Heart right ventricle (tissue), 16 donors: ENCODE measurements at regions not wholly inside any gene's neighbourhood (a gene's known extent, or its start where the extent isn't known, plus 50 kb on each side); places are given as distances from the start of the nearest gene placed in this dataset.

Experiments used
- ATAC-seq, 8 donors: fragments of 200-7000 bp; cut with Tn5 transposase; one replicate each; pipeline ENCODE4 v1.9.1; 2020; ENCODE audit warnings: mild to moderate bottlenecking in 8 of 8, moderate library complexity in 8 of 8, moderate number of reproducible peaks in 1 of 8
- DNase-seq, 2 donors: peaks; one replicate each; pipeline ENCODE4 v3.0.0-alpha.2; 2020
- H3K27ac ChIP-seq, 10 donors: fragments of 200-600 bp; sonication (generic) in 2 of 10; one replicate each; pipeline versions ENCODE4 v1.5.0 to v1.8.0; 2020 to 2022; ENCODE audit warnings: mild to moderate bottlenecking in 3 of 10
- H3K27me3 ChIP-seq, 7 donors: fragments of 200-600 bp; one replicate each; pipeline ENCODE4 v1.8.0; 2021 to 2022; ENCODE audit warnings: mild to moderate bottlenecking in 2 of 7
- H3K36me3 ChIP-seq, 9 donors: fragments of 200-600 bp; sonication (generic) in 1 of 9; one replicate each; pipeline versions ENCODE4 v1.5.0 to v1.8.0; 2020 to 2022; ENCODE audit warnings: mild to moderate bottlenecking in 2 of 9
- H3K4me1 ChIP-seq, 9 donors: fragments of 200-600 bp; sonication (generic) in 1 of 9; one replicate each; pipeline versions ENCODE4 v1.5.0 to v1.8.0; 2020 to 2022; ENCODE audit warnings: mild to moderate bottlenecking in 4 of 9
- H3K4me3 ChIP-seq, 10 donors: fragments of 200-600 bp; sonication (generic) in 2 of 10; one replicate each; pipeline versions ENCODE4 v1.5.0 to v1.8.0; 2020 to 2022; ENCODE audit warnings: mild to moderate bottlenecking in 7 of 10, moderate library complexity in 2 of 10
- H3K9me3 ChIP-seq, 11 donors: fragments of 200-600 bp in 10 of 11; sonication (generic) in 2 of 11; one replicate each; pipeline versions ENCODE4 v1.5.0 to v1.8.0; 2013 to 2022; ENCODE audit warnings: mild to moderate bottlenecking in 2 of 11, control low read depth in 1 of 11, moderate library complexity in 1 of 11
- WGBS, 2 donors: extraction: QIAGEN DNeasy Blood & Tissue Kit; methylation state at CpG; one replicate each; pipeline ENCODE4 v1.1.7; 2013; ENCODE audit warnings: inconsistent platforms in 1 of 2; 5-methylcytosine and 5-hydroxymethylcytosine counted together
- intact Hi-C, 10 donors: fragments of 100-400 bp; cut with DNase I; formaldehyde crosslinking; loops; one replicate each; pipeline versions ENCODE4 v1.11.1 to v1.14.2; 2022
- TF ChIP-seq, protein P1 (sequence below), 9 donors: fragments of 200-600 bp; sonication (generic) in 2 of 9; IDR thresholded peaks; one replicate each; pipeline versions ENCODE4 v1.5.0 to v1.8.0; 2021 to 2022; ENCODE audit warnings: antibody characterized with exemption in 9 of 9, mild to moderate bottlenecking in 5 of 9, moderate library complexity in 1 of 9
- donor health status: Arrhythmogenic right ventricular cardiomyopathy.
- donor health status: ischemic (EF 13 %, LVEDD 7.1; RV severe dilation, severe dysfunction).
- donor health status: healthy with polysubstance abuse.
- donor health status: DM: no; HTN: yes; CAD: no.
- donor health status: DM: no; HTN: no; CAD: no.
- donor health status: ischemic (EF 25% LVEDD 6.9; RV normal size, moderate dysfunction).
- donor health status: ischemic (EF 25% LVEDD 5.7; RV mildly dilated, moderate dysfunction).
- donor health status: healthy.
- donor health status: DM: yes; HTN: yes; CAD: no.
- donor health status: Ischemic cardiomyopathy.
- donor health status: ischemic (EF 35%, LVEDD 5.7; RV mildly dilated, moderate dysfunction).
- donor health status: nonischemic (EF 11% LVEDD 7.7; RV severe dilation, severe dysfunction).
- donor health status: DM: yes; HTN: yes; CAD: no.
- donor health status: PGD.
- donor health status: ischemic (EF 29% LVEDD 5.4; RV normal size, mild dysfunction).
- donor health status: nonischemic (EF 23%, LVEDD 6.1; RV moderate dilation, normal function).

- 47 to 58% methylated on average over 2 of the region's 2 CpGs for WGBS, 2 donors
- intact Hi-C loops: no loop called here
- Histone ChIP-seq H3K27ac (no peak overlapping the region), H3K4me3 (no peak overlapping the region), H3K4me1 (no peaks in the 10 kb centered on the region), H3K36me3 (no peaks in the 10 kb centered on the region), H3K9me3 (no peaks in the 10 kb centered on the region), H3K27me3 (peaks cover 0 to 17% (median 0%) of the 10 kb centered on the region in 7 donors)
- ATAC-seq (peak in 1 of 8 donors; percentile 88), DNase-seq (no peak)
- TF ChIP-seq, protein P1, sequence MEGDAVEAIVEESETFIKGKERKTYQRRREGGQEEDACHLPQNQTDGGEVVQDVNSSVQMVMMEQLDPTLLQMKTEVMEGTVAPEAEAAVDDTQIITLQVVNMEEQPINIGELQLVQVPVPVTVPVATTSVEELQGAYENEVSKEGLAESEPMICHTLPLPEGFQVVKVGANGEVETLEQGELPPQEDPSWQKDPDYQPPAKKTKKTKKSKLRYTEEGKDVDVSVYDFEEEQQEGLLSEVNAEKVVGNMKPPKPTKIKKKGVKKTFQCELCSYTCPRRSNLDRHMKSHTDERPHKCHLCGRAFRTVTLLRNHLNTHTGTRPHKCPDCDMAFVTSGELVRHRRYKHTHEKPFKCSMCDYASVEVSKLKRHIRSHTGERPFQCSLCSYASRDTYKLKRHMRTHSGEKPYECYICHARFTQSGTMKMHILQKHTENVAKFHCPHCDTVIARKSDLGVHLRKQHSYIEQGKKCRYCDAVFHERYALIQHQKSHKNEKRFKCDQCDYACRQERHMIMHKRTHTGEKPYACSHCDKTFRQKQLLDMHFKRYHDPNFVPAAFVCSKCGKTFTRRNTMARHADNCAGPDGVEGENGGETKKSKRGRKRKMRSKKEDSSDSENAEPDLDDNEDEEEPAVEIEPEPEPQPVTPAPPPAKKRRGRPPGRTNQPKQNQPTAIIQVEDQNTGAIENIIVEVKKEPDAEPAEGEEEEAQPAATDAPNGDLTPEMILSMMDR (IDR thresholded peaks at IDR 0.05): no peak
Observed at GRCh38 chrX:34884817-34885216, 57.8 kb upstream of the FAM47B start.

GRCh38 chrX:34886011-34886410 lies 56.6 kb upstream of the FAM47B start:
- DNase-seq: no peak
- H3K27ac ChIP-seq: no peak overlapping the region
- intact Hi-C loops: no loop called here
- peaks cover 0 to 24% (median 0%) of the 10 kb centered on the region in 7 donors for H3K27me3 ChIP-seq
- H3K4me1 ChIP-seq: no peaks in the 10 kb centered on the region
- H3K4me3 ChIP-seq: no peak overlapping the region
- no peaks in the 10 kb centered on the region for H3K9me3 ChIP-seq
- ATAC-seq: no peak
- WGBS, 2 donors: 64% methylated on average over 1 of the region's 1 CpG
- TF ChIP-seq, protein P1 (IDR thresholded peaks at IDR 0.05): no peak
- H3K36me3 ChIP-seq: no peaks in the 10 kb centered on the region

DNA sequence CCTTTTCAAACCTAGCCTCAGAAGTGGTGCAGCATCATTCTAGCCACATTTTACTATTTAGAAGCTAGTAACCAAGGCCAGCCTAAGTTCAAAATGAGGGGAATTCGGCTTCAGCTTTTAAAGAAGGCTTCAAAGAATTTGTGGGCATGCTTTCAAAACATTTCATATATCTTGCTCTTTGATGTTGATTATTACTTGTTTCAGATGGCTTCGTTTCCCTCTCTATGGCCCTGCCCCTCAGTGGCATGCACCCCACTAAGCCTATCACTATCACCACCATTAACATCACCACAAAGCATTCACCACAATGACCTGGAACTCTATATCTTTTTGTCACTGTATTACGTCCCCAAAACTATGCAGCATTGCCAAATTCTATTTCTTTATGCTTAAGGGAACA lies 51.2 kb upstream of the FAM47B start:
- intact Hi-C loops: no loop called here
- Histone ChIP-seq H3K27ac (no peak overlapping the region), H3K27me3 (peaks cover 0 to 23% (median 0%) of the 10 kb centered on the region in 7 donors), H3K4me1 (no peaks in the 10 kb centered on the region), H3K9me3 (no peaks in the 10 kb centered on the region), H3K4me3 (no peak overlapping the region), H3K36me3 (no peaks in the 10 kb centered on the region)
- ATAC-seq (no peak), DNase-seq (no peak)
- TF ChIP-seq, protein P1 (IDR thresholded peaks at IDR 0.05): no peak
- 71 to 81% methylated on average over 3 of the region's 3 CpGs for WGBS, 2 donors
